RWPE2 (cell line): ENCODE measurements at regions not wholly inside any gene's neighbourhood (a gene's known extent, or its start where the extent isn't known, plus 50 kb on each side); places are given as distances from the start of the nearest gene placed in this dataset.
"Not testable (repeated sequence)": the region's sequence is repeated elsewhere in the genome, so short reads cannot be mapped to it uniquely, and the experiment has no call there.

Experiments used
- ATAC-seq: fragments of 200-7000 bp; cut with Tn5 transposase; 3 replicates; pipeline ENCODE4 v1.9.1; 2021; ENCODE audit warnings: low read depth
- DNase-seq: peaks from one replicate; pipeline ENCODE4 v3.0.0-alpha.2; 2020; ENCODE audit warnings: low spot score
- H3K27ac ChIP-seq: fragments of 450-650 bp; 2 replicates; pipeline ENCODE4 v1.5.1; 2017; ENCODE audit warnings: mild to moderate bottlenecking; ENCODE audit not compliant: poor library complexity, severe bottlenecking
- H3K27me3 ChIP-seq: fragments of 250-450 bp; sonication (Bioruptor Pico); 2 replicates; pipeline ENCODE4 v1.5.1; 2021; ENCODE audit warnings: mild to moderate bottlenecking, moderate library complexity; ENCODE audit not compliant: insufficient read depth, poor library complexity, severe bottlenecking
- H3K36me3 ChIP-seq: fragments of 250-450 bp; sonication (Bioruptor Pico); 2 replicates; pipeline ENCODE4 v1.5.1; 2020; ENCODE audit warnings: low read depth, mild to moderate bottlenecking, moderate library complexity
- H3K4me1 ChIP-seq: fragments of 250-450 bp; sonication (Bioruptor Pico); 2 replicates; pipeline ENCODE4 v1.5.1; 2021; ENCODE audit warnings: mild to moderate bottlenecking, moderate library complexity; ENCODE audit not compliant: insufficient read depth, poor library complexity, severe bottlenecking
- H3K4me3 ChIP-seq: fragments of 250-450 bp; sonication (Bioruptor Pico); 2 replicates; pipeline ENCODE4 v1.5.1; 2021; ENCODE audit warnings: mild to moderate bottlenecking, moderate library complexity; ENCODE audit not compliant: severe bottlenecking
- H3K9me3 ChIP-seq: fragments of 250-450 bp; sonication (Bioruptor Pico); 2 replicates; pipeline ENCODE4 v1.5.1; 2021; ENCODE audit warnings: mild to moderate bottlenecking, moderate library complexity; ENCODE audit not compliant: severe bottlenecking
- CTCF ChIP-seq: fragments of 450-650 bp; IDR thresholded peaks from one replicate; pipeline ENCODE4 v1.5.1; 2017; ENCODE audit warnings: mild to moderate bottlenecking, moderate library complexity; ENCODE audit not compliant: poor library complexity, severe bottlenecking

GRCh38 chrX:77119706-77120105, 327.5 kb upstream of the FGF16 start:
- no peak for ATAC-seq
- Histone ChIP-seq H3K9me3 (no peaks in the 10 kb centered on the region), H3K36me3 (no peaks in the 10 kb centered on the region), H3K27me3 (no peaks in the 10 kb centered on the region), H3K27ac (no peak overlapping the region), H3K4me1 (no peaks in the 10 kb centered on the region), H3K4me3 (no peak overlapping the region)
- TF ChIP-seq CTCF, result no peak
- no peak for DNase-seq

- H3K36me3 ChIP-seq, ATAC-seq, H3K27me3 ChIP-seq, H3K4me1 ChIP-seq, DNase-seq, H3K9me3 ChIP-seq, H3K27ac ChIP-seq, H3K4me3 ChIP-seq: not testable (repeated sequence)
These were observed 323.3 kb upstream of the FGF16 start for GRCh38 chrX:77123917-77124316.

GRCh38 chrX:77127571-77127970, 319.6 kb upstream of the FGF16 start:
- not testable (repeated sequence) for ATAC-seq

GRCh38 chrX:77143907-77144306, 303.3 kb upstream of the FGF16 start:
- no peak for ATAC-seq
- H3K9me3 ChIP-seq, result no peaks in the 10 kb centered on the region
- DNase-seq, result no peak

More at GRCh38 chrX:77127571-77127970, 319.6 kb upstream of the FGF16 start:
- not testable (repeated sequence) for H3K4me3 ChIP-seq, H3K27ac ChIP-seq, DNase-seq, H3K4me1 ChIP-seq, H3K9me3 ChIP-seq, H3K36me3 ChIP-seq, H3K27me3 ChIP-seq

GRCh38 chrX:77160301-77160700, 286.9 kb upstream of the FGF16 start:
- Histone ChIP-seq H3K9me3 (no peaks in the 10 kb centered on the region), H3K4me1 (no peaks in the 10 kb centered on the region), H3K27me3 (no peaks in the 10 kb centered on the region), H3K27ac (no peak overlapping the region), H3K36me3 (no peaks in the 10 kb centered on the region), H3K4me3 (no peak overlapping the region)
- DNase-seq, result no peak
- no peak for TF ChIP-seq CTCF
- no peak for ATAC-seq

More at GRCh38 chrX:77143907-77144306, 303.3 kb upstream of the FGF16 start:
- Histone ChIP-seq H3K27me3 (no peaks in the 10 kb centered on the region), H3K4me3 (no peak overlapping the region), H3K36me3 (no peaks in the 10 kb centered on the region), H3K27ac (no peak overlapping the region), H3K4me1 (no peaks in the 10 kb centered on the region)
- no peak for TF ChIP-seq CTCF

- Histone ChIP-seq H3K27ac (no peak overlapping the region), H3K4me3 (no peak overlapping the region), H3K9me3 (no peaks in the 10 kb centered on the region), H3K36me3 (no peaks in the 10 kb centered on the region), H3K27me3 (no peaks in the 10 kb centered on the region), H3K4me1 (no peaks in the 10 kb centered on the region)
- no peak for TF ChIP-seq CTCF
- no peak for ATAC-seq
- no peak for DNase-seq
These were observed 284.4 kb upstream of the FGF16 start for GRCh38 chrX:77162777-77163176.
